HG02938 (cell line): ENCODE measurements at regions not wholly inside any gene's neighbourhood (a gene's known extent, or its start where the extent isn't known, plus 50 kb on each side); places are given as distances from the start of the nearest gene placed in this dataset.

ENCODE experiments used
- ATAC-seq: cut with Tn5 transposase; IDR thresholded peaks from one replicate; pipeline ENCODE4 v1.9.1; 2021; ENCODE audit warnings: mild to moderate bottlenecking, moderate library complexity; ENCODE audit not compliant: unreplicated experiment

- no peak for ATAC-seq
Measured at GRCh38 chr1:175894581-175894980, 151.2 kb upstream of the TNR start.

DNA sequence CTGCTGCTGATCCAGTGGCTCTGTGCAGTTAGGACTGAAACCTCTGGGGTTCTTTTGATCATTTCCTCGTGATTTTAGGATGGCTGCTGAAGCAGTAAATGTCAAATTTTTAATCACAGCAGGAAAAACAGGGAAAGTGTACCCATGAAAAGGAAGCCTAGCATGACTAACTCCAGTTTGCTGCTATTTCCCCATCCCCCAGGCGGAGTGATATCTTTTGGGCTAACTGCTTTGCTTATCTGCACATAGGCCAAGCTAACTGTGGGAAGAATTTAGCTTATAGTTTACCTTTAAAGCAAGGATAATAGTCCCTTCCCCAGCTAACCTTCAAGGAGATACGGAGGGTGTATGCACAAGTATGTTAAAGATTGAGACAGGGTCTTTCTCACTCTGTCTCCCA is 149.8 kb upstream of the TNR start:
- ATAC-seq: no peak

- no peak for ATAC-seq
Measured at GRCh38 chr1:175892686-175893085, 149.3 kb upstream of the TNR start.

DNA sequence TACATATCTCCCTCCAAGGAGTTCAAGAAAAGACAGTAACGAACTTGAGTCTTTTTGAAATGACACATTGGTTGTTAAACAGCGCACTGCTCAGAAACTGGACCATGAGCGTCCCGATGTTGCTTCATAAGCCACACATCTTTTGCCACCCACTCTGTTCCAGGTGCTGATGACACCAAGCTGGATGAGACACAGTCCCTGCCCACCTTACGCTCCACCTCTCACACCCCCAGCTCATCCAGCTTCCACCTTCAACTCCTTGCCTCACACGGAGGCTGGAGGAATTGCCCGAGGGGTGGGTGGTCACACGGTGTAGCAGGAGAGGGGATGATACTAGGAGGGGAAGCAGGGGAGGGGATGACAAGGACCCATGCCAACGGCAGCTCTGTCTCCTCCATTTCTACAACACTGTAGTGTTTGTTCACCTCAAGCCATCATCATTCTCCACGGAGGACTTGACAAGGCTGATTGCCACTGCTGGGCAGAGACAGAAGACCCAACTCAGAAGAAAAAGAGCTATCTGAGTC is 148.5 kb upstream of the TNR start:
- no peak for ATAC-seq

GRCh38 chr1:175890958-175891357 is 147.6 kb upstream of the TNR start:
- ATAC-seq: no peak

DNA sequence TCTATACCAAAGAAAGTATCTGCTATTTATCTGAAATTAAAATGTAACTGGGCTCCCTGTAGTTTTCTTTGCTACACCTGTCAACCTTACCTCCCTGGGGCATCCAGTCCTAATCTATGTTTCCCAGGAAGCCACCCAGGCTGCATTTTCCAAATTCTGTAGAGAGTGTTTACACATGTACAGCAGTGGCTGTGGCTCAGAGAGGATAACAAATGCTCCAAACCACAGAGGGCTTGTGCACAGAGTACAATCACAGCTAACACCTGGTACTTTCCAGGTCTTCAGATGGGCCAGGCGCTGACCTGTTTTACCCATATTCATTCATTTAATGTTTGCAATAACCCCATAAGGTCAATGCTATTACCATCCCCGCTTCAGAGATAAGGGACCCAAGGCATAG is 146.5 kb upstream of the TNR start:
- no peak for ATAC-seq

DNA sequence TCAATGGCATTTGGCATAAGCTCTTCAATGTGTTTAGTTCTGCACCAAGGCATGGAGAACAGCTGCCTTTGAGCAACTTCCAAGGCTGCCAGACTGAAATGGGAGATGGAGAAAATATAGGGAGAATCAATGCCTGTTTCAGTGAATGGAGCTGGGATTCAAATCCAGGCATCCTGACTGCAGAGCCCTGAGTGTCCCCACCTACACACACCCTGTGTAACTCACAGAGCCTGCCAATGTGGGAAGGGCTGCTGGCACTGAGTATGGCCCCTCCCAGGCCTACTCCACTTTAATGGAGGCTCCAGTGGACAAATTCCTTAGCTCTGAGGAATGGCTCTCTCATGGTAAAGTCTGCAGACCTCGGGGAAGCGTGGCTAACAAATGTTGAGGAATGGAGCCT is 145.6 kb upstream of the TNR start:
- no peak for ATAC-seq

DNA sequence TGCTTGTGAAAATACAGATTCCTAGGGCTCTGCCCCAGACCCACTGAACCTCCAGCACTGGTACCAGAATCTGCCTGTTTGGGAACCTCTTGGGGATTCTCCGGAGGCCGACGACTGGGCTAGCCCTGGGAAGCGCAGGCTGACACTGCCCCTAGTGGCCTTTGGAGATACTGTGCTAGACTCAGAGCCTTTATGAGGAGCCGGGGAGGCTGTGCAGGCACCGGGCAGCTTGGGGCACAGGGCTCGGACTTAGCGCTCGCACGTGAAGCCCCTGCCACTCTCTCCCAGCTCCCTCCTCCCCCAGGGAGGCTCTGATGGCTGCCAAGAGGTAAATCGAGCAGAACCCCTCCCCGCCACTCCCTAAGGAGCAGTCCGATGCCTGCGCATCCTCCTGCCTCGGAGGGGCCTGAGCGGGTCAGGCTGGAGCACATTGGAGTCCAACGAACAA is 144.6 kb upstream of the TNR start:
- peak; percentile 85 for ATAC-seq

GRCh38 chr1:175887521-175887920 is 144.1 kb upstream of the TNR start:
- no peak for ATAC-seq

DNA sequence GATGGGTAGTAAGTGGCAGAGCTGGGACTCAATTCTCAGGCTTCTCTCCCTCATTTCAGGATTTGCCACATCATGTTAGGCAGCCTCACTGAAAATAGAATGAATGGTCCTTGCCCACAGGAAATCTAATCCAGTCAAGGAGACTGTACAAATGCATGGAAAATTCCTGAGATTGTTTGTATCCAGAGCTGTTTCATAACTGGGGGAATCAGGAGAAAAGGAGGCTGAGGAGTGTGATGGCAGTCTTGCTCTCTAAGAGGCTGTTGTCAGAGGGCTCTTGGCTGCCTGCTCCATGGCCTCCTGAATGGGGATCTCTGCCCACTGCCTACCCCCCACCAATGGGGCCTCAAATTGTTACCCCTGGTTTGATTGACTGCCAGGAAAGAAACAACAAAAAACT is 141.9 kb upstream of the TNR start:
- no peak for ATAC-seq

GRCh38 chr1:175884369-175884768 is 141.0 kb upstream of the TNR start:
- ATAC-seq: no peak

- no peak for ATAC-seq
Measured at GRCh38 chr1:175882192-175882591, 138.8 kb upstream of the TNR start.

- ATAC-seq: no peak
Measured at GRCh38 chr1:175881246-175881976, 138.0 kb upstream of the TNR start.

- no peak for ATAC-seq
Measured at GRCh38 chr1:175878775-175879174, 135.4 kb upstream of the TNR start.

DNA sequence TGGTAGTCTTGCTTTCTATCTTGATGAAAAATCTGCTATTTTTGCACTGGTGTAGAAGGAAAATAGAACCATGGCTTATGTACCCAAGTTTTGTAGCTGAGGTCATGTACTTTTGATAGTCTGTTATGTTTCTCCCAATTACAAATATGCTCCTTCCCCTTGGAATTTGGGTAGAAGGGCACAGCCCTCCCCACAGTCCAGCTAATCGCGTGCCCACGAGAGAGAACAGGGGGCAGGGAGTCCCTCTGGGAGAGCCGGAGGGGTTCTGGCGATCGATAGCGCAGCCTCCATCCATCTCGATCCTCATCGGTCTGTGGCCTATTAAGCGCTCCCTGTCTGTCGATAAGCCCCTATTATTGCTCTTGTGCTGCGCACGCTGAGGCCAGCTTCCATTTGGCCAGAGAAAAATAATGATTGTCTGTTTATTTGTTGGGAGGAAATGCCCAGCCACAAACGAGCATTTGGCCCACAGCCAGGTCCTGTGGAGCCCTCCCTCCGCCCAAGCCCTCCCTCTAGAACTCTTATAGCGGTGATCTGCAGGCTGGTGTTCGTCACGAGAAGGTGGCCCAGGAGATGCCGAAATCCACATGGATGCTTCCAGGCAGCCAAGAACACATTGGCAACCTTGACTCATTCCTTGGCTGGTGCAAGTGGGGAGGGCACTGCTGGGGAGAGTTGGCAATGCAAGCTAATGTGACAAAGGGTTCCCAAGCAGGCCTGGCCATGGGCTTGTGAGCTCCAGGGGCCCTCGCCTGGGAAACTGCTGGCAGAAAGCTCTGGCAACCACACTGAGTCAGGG is 134.7 kb upstream of the TNR start:
- no peak for ATAC-seq

DNA sequence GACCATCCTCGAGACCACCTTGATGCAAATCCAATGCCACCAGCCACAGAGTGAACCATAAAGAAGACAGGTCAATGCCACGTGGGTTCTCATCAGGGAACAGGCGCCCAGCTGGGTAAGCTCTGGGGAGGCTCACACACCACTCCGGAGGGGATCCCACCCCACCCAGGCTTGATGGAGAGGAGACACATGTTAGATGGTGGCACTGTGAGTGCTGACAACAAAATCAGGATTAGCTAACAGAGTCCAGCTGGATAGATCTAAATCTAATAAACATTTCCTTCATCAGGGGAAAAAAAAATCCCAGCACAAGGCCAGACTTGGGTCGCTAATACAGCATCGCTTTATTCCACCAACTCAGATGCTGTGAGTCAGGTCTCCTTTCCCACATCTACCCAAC is 132.2 kb upstream of the TNR start:
- ATAC-seq: no peak

- no peak for ATAC-seq
Measured at GRCh38 chr1:175874081-175874480, 130.7 kb upstream of the TNR start.

GRCh38 chr1:175873290-175873935 is 130.0 kb upstream of the TNR start:
- ATAC-seq: peak; percentile 80

GRCh38 chr1:175872588-175872987 is 129.2 kb upstream of the TNR start:
- no peak for ATAC-seq

GRCh38 chr1:175871647-175872046 is 128.3 kb upstream of the TNR start:
- no peak for ATAC-seq

- no peak for ATAC-seq
Measured at GRCh38 chr1:175870217-175870616, 126.8 kb upstream of the TNR start.

DNA sequence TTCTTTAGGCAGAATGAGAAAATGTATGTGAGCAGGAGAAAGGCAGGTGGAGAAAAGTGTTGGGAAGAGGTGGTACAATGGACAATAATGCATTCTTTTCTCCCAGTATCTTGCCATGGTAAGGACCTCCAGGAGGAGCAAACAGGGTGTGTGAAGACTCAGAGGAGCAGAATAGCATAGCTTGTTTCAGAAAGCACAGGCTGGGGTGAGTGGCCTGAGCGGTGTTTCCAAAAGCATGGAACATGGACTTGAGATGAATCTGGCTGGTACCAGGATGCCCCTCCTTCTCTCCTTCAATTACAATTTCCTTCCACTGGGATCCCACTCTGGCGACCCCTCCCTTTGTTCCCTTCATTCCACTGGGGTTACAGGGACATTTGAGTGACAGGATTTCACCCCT is 123.4 kb upstream of the TNR start:
- no peak for ATAC-seq
